ENCODE measurements at regions not wholly inside any gene's neighbourhood (a gene's known extent, or its start where the extent isn't known, plus 50 kb on each side); places are given as distances from the start of the nearest gene placed in this dataset.

- Histone ChIP-seq H3K27ac (no peak overlapping the region), H3K4me2 (ENCODE audit: unreplicated experiment) (no peak overlapping the region), H3K4me1 (ENCODE audit: insufficient read depth) (no peaks in the 10 kb centered on the region), H4K20me1 (ENCODE audit: insufficient read depth) (no peaks in the 10 kb centered on the region), H3K79me2 (ENCODE audit: insufficient read depth) (no peaks in the 10 kb centered on the region), H3K4me3 (no peak overlapping the region), H3K27me3 (replicated peaks; ENCODE audit: insufficient read depth) (no peaks in the 10 kb centered on the region), H3F3A (ENCODE audit: insufficient read depth) (no peaks in the 10 kb centered on the region), H3K36me3 (ENCODE audit: low read depth) (no peaks in the 10 kb centered on the region), H3K9me3 (ENCODE audit: low read depth) (no peaks in the 10 kb centered on the region), H2AFZ (no peak overlapping the region), H3K9ac (no peak overlapping the region), H3K9me2 (ENCODE audit: insufficient read depth) (no peaks in the 10 kb centered on the region)
- in situ Hi-C loops (cut with MboI): no loop called here
- WGBS, 2 experiments (ENCODE audit: low coverage in 1 of 2, low lambda C conversion rate in 2 of 2, missing lambda C conversion rate in 2 of 2): 11 to 16% methylated on average over 3 of the region's 3 CpGs
- TF ChIP-seq EZH2phosphoT487 (IDR thresholded peaks at IDR 0.05; ENCODE audit: insufficient read depth, low read depth): no peak
- TF ChIP-seq EZH2 (IDR thresholded peaks at IDR 0.05; ENCODE audit: insufficient read depth, poor library complexity, severe bottlenecking): no peak
- no peak for DNase-seq
Observed at GRCh38 chr5:174358276-174358675, 312.8 kb downstream of the NSG2 start.

GRCh38 chr5:174359071-174359470 lies 313.6 kb downstream of the NSG2 start:
- Histone ChIP-seq H3K36me3 (ENCODE audit: low read depth) (no peaks in the 10 kb centered on the region), H3K27me3 (replicated peaks; ENCODE audit: insufficient read depth) (no peaks in the 10 kb centered on the region), H3K4me2 (ENCODE audit: unreplicated experiment) (no peak overlapping the region), H3K4me1 (ENCODE audit: insufficient read depth) (no peaks in the 10 kb centered on the region), H3K79me2 (ENCODE audit: insufficient read depth) (no peaks in the 10 kb centered on the region), H2AFZ (no peak overlapping the region), H3F3A (ENCODE audit: insufficient read depth) (no peaks in the 10 kb centered on the region), H3K4me3 (no peak overlapping the region), H3K27ac (no peak overlapping the region), H3K9me3 (ENCODE audit: low read depth) (no peaks in the 10 kb centered on the region), H4K20me1 (ENCODE audit: insufficient read depth) (no peaks in the 10 kb centered on the region), H3K9ac (no peak overlapping the region), H3K9me2 (ENCODE audit: insufficient read depth) (no peaks in the 10 kb centered on the region)
- TF ChIP-seq EZH2phosphoT487 (IDR thresholded peaks at IDR 0.05; ENCODE audit: insufficient read depth, low read depth): no peak
- TF ChIP-seq EZH2 (IDR thresholded peaks at IDR 0.05; ENCODE audit: insufficient read depth, poor library complexity, severe bottlenecking): no peak
- no peak for DNase-seq
- WGBS, 2 experiments (ENCODE audit: low coverage in 1 of 2, low lambda C conversion rate in 2 of 2, missing lambda C conversion rate in 2 of 2): 4% methylated on average over 4 of the region's 4 CpGs
- in situ Hi-C loops (cut with MboI): no loop called here

GRCh38 chr5:174362514-174362913 lies 317.0 kb downstream of the NSG2 start:
- H2AFZ ChIP-seq: no peak overlapping the region
- no peaks in the 10 kb centered on the region for H4K20me1 ChIP-seq (ENCODE audit: insufficient read depth)
- H3K9ac ChIP-seq: no peak overlapping the region
- H3K4me2 ChIP-seq (ENCODE audit: unreplicated experiment): no peak overlapping the region
- H3K4me3 ChIP-seq: no peak overlapping the region
- no peak overlapping the region for H3K27ac ChIP-seq
- in situ Hi-C loops (cut with MboI): no loop called here
- no peaks in the 10 kb centered on the region for H3K36me3 ChIP-seq (ENCODE audit: low read depth)
- no peak for TF ChIP-seq EZH2phosphoT487 (IDR thresholded peaks at IDR 0.05; ENCODE audit: insufficient read depth, low read depth)
- TF ChIP-seq EZH2 (IDR thresholded peaks at IDR 0.05; ENCODE audit: insufficient read depth, poor library complexity, severe bottlenecking): no peak
- no peaks in the 10 kb centered on the region for H3K79me2 ChIP-seq (ENCODE audit: insufficient read depth)
- no peak for DNase-seq
- no peaks in the 10 kb centered on the region for H3K9me3 ChIP-seq (ENCODE audit: low read depth)
- H3K9me2 ChIP-seq (ENCODE audit: insufficient read depth): no peaks in the 10 kb centered on the region
- H3K27me3 ChIP-seq (replicated peaks; ENCODE audit: insufficient read depth): no peaks in the 10 kb centered on the region
- H3F3A ChIP-seq (ENCODE audit: insufficient read depth): no peaks in the 10 kb centered on the region
- 26% methylated on average over 2 of the region's 2 CpGs for WGBS, 2 experiments (ENCODE audit: low coverage in 1 of 2, low lambda C conversion rate in 2 of 2, missing lambda C conversion rate in 2 of 2)
- no peaks in the 10 kb centered on the region for H3K4me1 ChIP-seq (ENCODE audit: insufficient read depth)

- Histone ChIP-seq H2AFZ (no peak overlapping the region), H3K4me1 (ENCODE audit: insufficient read depth) (no peaks in the 10 kb centered on the region)
Observed at GRCh38 chr5:174363934-174364333, 318.4 kb downstream of the NSG2 start.

GRCh38 chr5:174364676-174365075 lies 319.2 kb downstream of the NSG2 start:
- H3K4me1 ChIP-seq (ENCODE audit: insufficient read depth): no peaks in the 10 kb centered on the region
- H2AFZ ChIP-seq: no peak overlapping the region
- H3K27me3 ChIP-seq (replicated peaks; ENCODE audit: insufficient read depth): no peaks in the 10 kb centered on the region
- H3K79me2 ChIP-seq (ENCODE audit: insufficient read depth): no peaks in the 10 kb centered on the region
- no peaks in the 10 kb centered on the region for H3K36me3 ChIP-seq (ENCODE audit: low read depth)
- no peaks in the 10 kb centered on the region for H3K9me3 ChIP-seq (ENCODE audit: low read depth)
- TF ChIP-seq EZH2 (IDR thresholded peaks at IDR 0.05; ENCODE audit: insufficient read depth, poor library complexity, severe bottlenecking): no peak
- TF ChIP-seq EZH2phosphoT487 (IDR thresholded peaks at IDR 0.05; ENCODE audit: insufficient read depth, low read depth): no peak
- H3K4me3 ChIP-seq: no peak overlapping the region
- no peak for DNase-seq
- H3K4me2 ChIP-seq (ENCODE audit: unreplicated experiment): no peak overlapping the region
- H3K9ac ChIP-seq: no peak overlapping the region
- no peaks in the 10 kb centered on the region for H3F3A ChIP-seq (ENCODE audit: insufficient read depth)
- no peaks in the 10 kb centered on the region for H4K20me1 ChIP-seq (ENCODE audit: insufficient read depth)
- H3K9me2 ChIP-seq (ENCODE audit: insufficient read depth): no peaks in the 10 kb centered on the region
- H3K27ac ChIP-seq: no peak overlapping the region
- in situ Hi-C loops (cut with MboI): no loop called here
- WGBS, 2 experiments (ENCODE audit: low coverage in 1 of 2, low lambda C conversion rate in 2 of 2, missing lambda C conversion rate in 2 of 2): 13% methylated on average over 2 of the region's 2 CpGs

More at GRCh38 chr5:174363934-174364333, 318.4 kb downstream of the NSG2 start:
- H3F3A ChIP-seq (ENCODE audit: insufficient read depth): no peaks in the 10 kb centered on the region
- H3K9me2 ChIP-seq (ENCODE audit: insufficient read depth): no peaks in the 10 kb centered on the region
- H3K79me2 ChIP-seq (ENCODE audit: insufficient read depth): no peaks in the 10 kb centered on the region
- no peak overlapping the region for H3K4me2 ChIP-seq (ENCODE audit: unreplicated experiment)
- no peak overlapping the region for H3K9ac ChIP-seq
- no peak overlapping the region for H3K4me3 ChIP-seq
- no peaks in the 10 kb centered on the region for H3K9me3 ChIP-seq (ENCODE audit: low read depth)
- DNase-seq: no peak
- TF ChIP-seq EZH2 (IDR thresholded peaks at IDR 0.05; ENCODE audit: insufficient read depth, poor library complexity, severe bottlenecking) (no peak), EZH2phosphoT487 (IDR thresholded peaks at IDR 0.05; ENCODE audit: insufficient read depth, low read depth) (no peak)
- H3K36me3 ChIP-seq (ENCODE audit: low read depth): no peaks in the 10 kb centered on the region
- no peaks in the 10 kb centered on the region for H4K20me1 ChIP-seq (ENCODE audit: insufficient read depth)
- H3K27me3 ChIP-seq (replicated peaks; ENCODE audit: insufficient read depth): no peaks in the 10 kb centered on the region
- in situ Hi-C loops (cut with MboI): no loop called here
- H3K27ac ChIP-seq: no peak overlapping the region
